H1 (cell line): ENCODE measurements at regions not wholly inside any gene's neighbourhood (a gene's known extent, or its start where the extent isn't known, plus 50 kb on each side); places are given as distances from the start of the nearest gene placed in this dataset.

Source experiments
- ASH2L ChIP-seq: fragments of 200-600, 300-600 bp; sonication (generic); IDR thresholded peaks from one replicate; pipeline ENCODE4 v1.7.1; 2017; ENCODE audit warnings: low read length
- BACH1 ChIP-seq: IDR thresholded peaks from 2 replicates; pipeline ENCODE4 v1.6.1; 2012; ENCODE audit warnings: low read length, improper control_type of control experiment
- RAD21 ChIP-seq, 2 experiments: IDR thresholded peaks in 1 of 2; conservative IDR thresholded peaks in 1 of 2; 2 replicates each; pipeline ENCODE4 v1.6.1; 2011; ENCODE audit warnings: low read depth in 2 of 2, low read length in 2 of 2, improper control_type of control experiment in 1 of 2, inconsistent platforms in 1 of 2, mild to moderate bottlenecking in 1 of 2, moderate library complexity in 1 of 2
- RFX5 ChIP-seq: IDR thresholded peaks from 2 replicates; pipeline ENCODE4 v1.6.1; 2011; ENCODE audit warnings: low read depth, low read length, improper control_type of control experiment, borderline replicate concordance
- TAF7 ChIP-seq: optimal IDR thresholded peaks from 2 replicates; pipeline ENCODE3; 2011; ENCODE audit warnings: low read depth, mild to moderate bottlenecking, inconsistent platforms, low read length, moderate library complexity, borderline replicate concordance
- TEAD4 ChIP-seq: IDR thresholded peaks from 2 replicates; pipeline ENCODE4 v1.6.1; 2012; ENCODE audit warnings: low read depth, low read length, inconsistent platforms, mixed read lengths
- TF ChIP-seq, protein P1 (sequence below): IDR thresholded peaks from 2 replicates; pipeline ENCODE4 v1.6.1; 2011; ENCODE audit warnings: low read depth, mild to moderate bottlenecking, low read length; ENCODE audit not compliant: insufficient read depth
- TF ChIP-seq, protein P2 (sequence below): IDR thresholded peaks from 2 replicates; pipeline ENCODE4 v1.6.1; 2012; ENCODE audit warnings: inconsistent platforms
- TF ChIP-seq, protein P3 (sequence below): IDR thresholded peaks from 2 replicates; pipeline ENCODE4 v1.6.1; 2012; ENCODE audit warnings: inconsistent platforms

DNA sequence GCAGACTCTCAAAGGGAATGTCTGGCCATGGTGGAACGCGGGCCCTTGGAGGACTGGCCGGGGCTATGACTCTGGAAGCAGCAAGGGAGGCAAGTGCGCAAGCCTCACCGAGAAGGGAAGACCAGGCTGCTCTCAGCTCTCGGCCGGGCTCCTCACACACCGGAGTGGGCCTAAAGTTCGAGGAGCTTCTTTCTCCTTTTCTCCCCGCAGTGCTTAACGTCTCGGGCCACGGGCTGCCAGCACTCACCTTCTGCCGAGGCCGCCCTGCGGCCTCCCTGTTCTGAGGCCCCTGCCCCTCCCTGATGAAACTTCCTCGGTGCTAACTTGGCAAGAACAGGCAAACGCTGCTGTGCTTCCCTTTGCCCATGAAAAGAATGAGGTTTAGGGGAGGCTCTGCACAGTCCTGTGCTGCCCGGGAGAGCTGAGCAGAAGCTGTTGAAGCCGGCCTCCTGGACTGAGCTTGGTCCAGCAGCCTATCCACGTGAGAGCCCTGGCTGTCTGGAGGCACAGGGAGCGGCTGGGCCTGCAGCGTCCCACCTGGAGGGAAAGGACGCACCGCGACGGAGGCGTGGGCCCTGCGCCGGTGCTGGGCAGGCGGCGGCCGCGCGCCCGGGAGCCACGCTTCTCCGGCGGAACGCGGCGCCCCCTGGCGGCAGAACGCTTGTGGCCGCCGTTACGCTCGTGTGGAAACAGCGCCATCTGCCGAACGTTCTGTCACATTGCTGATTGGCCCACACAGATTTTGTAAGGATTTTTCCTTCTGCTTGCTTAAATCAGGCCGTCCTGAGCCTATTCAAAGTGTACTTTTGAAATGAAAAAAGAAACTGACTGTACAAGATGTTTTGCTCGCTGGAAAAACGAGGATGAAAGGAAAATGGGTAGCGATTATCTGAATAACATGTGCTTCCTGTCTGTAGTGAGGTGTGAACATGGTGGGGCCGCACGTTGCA, 65.0 kb upstream of the TMEM45B start (continued):
- TF ChIP-seq, protein P1, sequence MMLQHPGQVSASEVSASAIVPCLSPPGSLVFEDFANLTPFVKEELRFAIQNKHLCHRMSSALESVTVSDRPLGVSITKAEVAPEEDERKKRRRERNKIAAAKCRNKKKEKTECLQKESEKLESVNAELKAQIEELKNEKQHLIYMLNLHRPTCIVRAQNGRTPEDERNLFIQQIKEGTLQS, result peak; percentile 49; the same call in 1 of the 2 replicates
- TF ChIP-seq, protein P2, sequence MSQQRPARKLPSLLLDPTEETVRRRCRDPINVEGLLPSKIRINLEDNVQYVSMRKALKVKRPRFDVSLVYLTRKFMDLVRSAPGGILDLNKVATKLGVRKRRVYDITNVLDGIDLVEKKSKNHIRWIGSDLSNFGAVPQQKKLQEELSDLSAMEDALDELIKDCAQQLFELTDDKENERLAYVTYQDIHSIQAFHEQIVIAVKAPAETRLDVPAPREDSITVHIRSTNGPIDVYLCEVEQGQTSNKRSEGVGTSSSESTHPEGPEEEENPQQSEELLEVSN, result peak; percentile 92
- TF ChIP-seq TEAD4, result no peak
- peak; percentile 44 for TF ChIP-seq ASH2L
- TF ChIP-seq RAD21 (IDR thresholded peaks at IDR 0.05 in 1 of 2, conservative IDR thresholded peaks at IDR 0.05 in 1 of 2; ENCODE audit: low read depth in 2 of 2, low read length in 2 of 2), result peak; percentile 92 to 93
- TF ChIP-seq, protein P3, sequence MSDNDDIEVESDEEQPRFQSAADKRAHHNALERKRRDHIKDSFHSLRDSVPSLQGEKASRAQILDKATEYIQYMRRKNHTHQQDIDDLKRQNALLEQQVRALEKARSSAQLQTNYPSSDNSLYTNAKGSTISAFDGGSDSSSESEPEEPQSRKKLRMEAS, result peak; percentile 88
- TF ChIP-seq TAF7, result peak; percentile 71
- TF ChIP-seq RFX5, result no peak
- peak; percentile 24; the same call in 1 of the 2 replicates for TF ChIP-seq BACH1
